ENCODE measurements at regions not wholly inside any gene's neighbourhood (a gene's known extent, or its start where the extent isn't known, plus 50 kb on each side); places are given as distances from the start of the nearest gene placed in this dataset.

- no peak for TF ChIP-seq CTCF (IDR thresholded peaks at IDR 0.05; ENCODE audit: low read length)
- no peak for TF ChIP-seq EZH2phosphoT487 (IDR thresholded peaks at IDR 0.05; ENCODE audit: low read length)
- TF ChIP-seq EZH2 (optimal IDR thresholded peaks at IDR 0.05; ENCODE audit: low read depth, low read length), result no peak
Observed at GRCh38 chr20:60402189-60403058, 444.2 kb downstream of the CDH26 start.
